NCI-H2227 (cell line): ENCODE measurements at regions not wholly inside any gene's neighbourhood (a gene's known extent, or its start where the extent isn't known, plus 50 kb on each side); places are given as distances from the start of the nearest gene placed in this dataset.

Source experiments
- DNase-seq: peaks from one replicate; lab custom pipeline; 2025; ENCODE audit not compliant: unreplicated experiment; lab: John Stamatoyannopoulos, UW

DNA sequence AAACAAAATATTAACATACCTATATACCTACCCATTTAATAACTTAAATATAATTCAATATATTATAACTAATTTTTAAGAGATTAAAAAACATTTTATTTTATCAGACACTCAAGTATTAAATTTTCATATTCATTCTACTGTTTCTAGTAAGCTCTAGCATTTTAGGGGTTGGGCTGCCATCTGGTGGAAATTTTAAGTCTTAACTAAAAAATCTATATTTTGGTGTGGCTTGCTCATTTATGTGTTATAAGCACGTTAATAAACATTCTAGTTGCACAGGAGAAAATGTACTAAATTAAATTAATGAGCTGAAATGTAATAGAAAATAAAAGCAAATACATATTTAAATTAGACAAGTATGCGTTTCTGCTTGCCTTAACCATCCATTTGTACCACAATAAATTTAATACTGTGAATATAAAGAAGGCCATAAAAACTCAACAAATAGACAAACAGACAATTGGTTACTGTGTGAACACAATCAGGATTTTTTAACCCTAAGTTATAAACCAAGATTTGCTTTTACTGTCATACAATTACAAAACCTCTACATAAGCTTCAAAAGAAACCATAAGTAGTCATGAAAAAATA, 1728.3 kb upstream of the CDH9 start:
- no peak for DNase-seq

DNA sequence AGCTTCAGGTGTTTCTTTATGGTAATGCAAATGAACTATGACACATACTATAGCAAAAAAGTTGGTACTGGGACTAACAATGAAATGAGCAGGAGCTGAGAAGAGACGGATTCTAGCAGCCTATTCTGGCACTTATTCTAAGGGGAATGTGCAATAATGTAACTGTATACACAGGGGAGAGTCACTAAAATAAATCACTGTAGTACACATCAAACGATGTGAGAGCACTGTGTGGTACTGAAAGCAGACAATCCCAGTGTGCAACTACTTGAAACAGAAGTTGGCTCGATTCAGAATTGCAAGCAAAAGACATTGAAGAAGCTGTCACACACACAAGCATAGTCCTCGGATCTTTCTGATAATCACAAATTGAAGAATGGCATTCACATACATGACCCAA, 1713.0 kb upstream of the CDH9 start:
- no peak for DNase-seq

DNA sequence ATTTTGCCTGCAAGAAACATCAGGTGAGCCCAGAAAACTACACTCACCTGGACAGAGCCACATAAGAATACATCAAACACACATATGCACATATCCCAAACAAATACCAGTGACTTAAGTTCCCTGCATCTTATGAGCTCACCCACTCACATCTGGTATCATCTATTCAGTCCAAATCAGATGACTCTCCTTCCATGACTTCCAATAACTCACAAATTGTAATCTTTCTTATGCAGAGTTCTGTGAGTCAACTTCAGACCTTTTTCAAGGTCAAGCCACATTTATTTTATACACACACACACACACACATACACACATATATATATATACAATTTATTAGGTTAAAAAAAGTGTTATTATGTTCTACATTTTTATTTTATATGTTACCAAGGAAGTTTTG, 1711.9 kb upstream of the CDH9 start:
- no peak for DNase-seq

DNA sequence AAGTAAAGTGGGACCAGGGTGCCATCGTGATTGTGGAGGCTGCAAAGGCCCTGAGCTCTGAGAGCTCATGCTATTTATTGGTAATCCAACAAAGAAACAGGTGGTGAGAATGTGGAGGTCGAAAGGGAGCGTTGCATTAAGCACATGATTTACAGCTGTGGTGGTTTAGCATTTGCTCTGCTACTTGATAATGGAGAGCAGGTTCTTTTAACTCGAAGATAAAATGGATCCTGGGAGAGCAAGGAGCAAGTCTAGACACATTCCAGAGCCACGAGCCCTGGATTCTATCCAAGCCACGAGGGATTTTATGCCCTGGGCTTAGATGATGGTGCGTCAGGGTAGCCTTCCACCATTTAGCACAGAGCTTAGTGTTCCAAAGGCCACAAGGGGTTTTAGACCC, 1710.1 kb upstream of the CDH9 start:
- DNase-seq = no peak

DNA sequence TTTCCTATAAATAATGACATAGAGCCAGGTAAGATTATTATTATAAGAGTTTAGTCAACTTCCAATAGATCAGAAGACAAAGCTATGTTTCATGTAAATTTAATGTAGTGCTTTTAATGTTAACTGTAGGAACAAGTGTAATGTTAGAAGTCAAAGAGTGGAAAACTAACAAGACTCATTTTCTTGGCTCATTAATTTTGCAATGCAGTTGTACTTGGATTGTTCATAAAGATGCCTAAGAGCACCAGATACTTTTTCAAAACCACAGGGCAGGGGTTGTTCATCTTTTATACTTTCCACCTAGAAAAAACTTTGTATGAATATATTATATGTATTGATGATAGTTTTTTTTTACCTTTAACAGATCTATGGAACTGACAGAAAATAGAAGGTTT, 1705.3 kb upstream of the CDH9 start:
- DNase-seq = no peak

DNA sequence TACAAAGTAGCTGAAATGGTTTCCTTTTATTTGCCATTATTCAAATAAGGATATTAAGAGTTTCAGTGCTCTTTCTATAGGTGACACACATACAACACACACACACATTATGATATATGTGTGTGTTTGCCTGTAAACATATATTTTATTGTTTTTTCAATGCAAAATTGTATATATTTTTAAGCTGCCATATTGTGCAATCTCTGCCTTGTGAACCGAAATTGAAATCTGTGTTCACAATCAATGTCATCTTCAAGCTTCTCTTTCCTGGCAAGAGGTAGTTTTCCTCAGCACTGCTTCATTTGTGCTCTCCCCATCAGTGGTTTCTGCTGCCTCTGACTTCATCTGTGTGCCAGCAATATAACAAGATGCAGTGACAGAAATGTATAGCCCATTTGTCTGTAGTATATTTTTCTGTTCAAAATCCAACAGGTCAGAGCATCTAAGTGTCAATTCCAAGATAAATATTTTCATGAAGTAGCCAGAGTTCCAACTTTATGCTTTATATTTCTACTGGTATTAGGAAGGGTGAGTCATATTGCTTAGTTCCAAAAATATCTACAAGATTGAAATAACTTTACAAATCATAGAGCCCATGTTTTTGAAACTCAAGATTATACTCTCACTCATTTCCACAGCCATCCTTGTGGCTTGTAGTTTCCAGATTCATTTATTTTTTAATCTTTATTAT, 1704.8 kb upstream of the CDH9 start:
- no peak for DNase-seq

DNA sequence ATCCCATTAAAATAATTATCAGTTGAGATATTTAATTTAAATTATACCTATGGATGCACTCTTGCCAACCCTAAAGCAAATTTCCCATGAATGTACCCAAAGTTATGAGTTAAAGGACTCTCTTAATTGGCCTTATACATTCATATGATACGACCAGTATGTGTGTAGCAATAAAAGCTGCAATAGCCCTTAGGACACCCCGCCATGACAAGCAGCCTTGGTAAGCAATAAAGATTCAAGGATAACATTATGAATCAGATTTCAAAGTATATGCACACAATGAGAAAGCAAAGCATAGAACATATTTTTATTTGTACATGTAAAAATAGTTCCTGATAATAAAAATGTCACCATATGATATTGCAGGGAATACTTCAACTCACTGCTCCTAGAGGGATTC, 1699.3 kb upstream of the CDH9 start:
- DNase-seq = no peak

DNA sequence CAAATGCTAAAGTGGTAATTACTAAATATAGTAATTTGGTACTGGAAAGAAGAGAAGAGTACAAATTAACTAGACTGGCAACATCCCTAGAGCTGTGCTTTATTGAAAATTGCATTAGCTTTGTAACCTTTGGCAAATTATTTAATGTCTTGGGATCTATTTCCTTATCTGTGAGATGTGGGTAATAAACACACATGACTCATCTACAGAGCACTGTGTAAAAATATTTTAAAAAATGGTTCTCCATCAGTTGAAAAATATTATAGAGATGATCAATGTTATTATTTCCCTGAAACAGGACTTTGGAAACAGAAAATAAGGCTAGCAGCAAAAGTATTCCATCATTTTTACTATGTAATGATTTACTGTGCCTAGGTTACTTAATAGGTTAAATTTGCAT, 1698.8 kb upstream of the CDH9 start:
- DNase-seq = no peak

DNA sequence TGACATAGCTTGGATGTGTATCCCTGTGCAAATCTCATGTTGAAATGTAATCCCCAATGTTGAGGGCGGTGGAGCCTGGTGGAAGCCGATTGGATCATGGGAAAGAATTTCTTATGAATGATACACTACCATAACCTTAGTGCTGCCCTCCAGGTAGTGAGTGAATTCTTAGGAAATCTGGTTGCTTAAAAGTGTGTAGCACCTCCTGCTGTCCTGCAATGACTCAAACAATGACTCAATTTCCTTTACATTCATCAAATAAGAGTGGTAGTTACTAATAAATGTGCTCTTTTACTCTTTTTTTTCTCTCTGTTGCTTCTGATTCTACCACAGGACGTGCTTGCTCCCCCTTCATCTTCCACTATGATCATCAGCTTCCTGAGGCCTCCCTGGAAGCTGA, 1696.0 kb upstream of the CDH9 start:
- no peak for DNase-seq

DNA sequence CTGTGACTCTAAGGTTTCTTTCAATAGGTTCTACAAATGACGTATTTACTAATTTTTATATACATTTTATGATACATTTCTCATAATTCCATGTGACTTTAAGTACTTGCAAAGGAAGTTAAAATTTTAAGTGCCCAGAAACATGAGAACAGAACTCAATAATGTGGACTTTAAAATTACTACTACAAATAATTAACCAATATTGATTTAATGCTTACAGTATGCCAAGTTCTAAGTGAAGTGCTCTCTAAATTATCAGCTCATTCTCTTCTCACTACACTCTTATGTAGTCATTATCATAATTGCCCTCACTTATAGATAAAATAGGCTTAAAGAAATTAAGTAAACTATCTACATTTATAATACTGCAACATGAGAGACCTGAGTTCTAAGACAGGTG, 1690.7 kb upstream of the CDH9 start:
- no peak for DNase-seq

DNA sequence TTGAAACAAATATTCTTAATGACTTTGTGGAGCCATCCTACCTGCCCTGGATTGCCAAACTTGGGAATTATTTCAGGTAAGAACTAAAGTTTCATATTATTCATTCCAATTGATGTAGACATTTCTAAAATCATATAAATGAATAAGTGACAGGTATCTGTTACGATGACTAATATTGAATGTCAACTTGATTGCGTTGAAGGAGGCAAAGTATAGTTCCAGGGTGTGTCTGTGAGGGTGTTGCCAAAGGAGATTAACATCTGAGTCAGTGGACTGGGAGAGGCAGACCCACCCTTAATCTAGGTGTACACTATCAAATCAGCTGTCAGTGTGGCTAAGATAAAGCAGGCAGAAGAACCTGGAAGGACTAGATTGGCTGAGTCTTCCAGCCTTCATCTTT, 1688.4 kb upstream of the CDH9 start:
- no peak for DNase-seq

DNA sequence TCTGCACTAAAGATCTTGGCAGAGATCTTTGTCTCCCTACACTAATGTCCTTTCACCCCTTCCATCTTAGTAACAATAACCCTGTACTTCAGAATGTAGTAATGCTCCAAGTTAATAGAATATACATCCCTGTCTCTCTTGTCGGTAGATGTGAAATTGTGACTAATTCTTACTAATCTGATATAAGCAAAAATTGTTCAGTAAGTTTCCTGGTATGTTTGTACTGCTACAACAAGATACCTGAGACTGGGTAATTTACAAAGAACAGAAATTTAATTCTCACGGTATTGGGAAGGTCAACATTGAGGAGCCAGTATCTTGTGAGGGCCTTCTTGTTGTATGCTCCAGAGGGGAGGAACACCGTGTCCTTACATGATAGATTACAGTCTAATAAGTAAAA, 1686.6 kb upstream of the CDH9 start:
- no peak for DNase-seq

DNA sequence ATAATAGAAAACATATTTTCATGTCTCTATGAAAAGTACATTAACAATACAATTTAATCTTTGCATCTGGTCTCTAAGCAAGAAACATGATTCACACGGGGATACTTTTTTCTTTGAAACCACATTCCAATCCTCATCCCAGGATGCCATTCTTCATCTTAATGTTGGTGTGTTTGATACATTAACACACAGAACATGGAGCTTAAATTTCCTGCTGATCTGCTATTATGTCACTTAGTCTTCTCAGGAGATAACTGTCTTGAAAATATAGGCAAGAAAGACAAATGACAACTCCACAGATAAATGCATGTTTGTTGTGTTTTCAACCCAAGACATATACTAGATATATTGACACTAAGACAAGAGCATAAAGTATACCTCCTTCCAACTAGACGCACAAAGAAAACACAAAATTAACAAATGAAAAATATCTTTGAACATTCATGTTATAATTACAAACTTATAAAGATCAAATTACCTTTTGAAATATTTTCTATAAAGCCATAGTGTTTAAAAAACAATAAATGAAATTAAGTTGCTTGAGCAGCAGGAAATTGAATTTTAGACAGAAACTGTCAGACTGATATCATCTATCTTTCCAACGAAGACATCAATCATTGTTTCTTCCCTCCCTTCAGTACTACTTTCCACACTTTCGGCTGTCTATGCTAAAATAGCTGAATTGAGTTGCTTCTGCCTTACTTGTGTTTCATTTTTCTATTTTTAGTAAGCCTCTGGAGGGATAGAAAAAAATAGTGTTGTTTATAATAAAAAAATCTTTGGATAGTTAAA, 1676.7 kb upstream of the CDH9 start:
- DNase-seq = no peak

DNA sequence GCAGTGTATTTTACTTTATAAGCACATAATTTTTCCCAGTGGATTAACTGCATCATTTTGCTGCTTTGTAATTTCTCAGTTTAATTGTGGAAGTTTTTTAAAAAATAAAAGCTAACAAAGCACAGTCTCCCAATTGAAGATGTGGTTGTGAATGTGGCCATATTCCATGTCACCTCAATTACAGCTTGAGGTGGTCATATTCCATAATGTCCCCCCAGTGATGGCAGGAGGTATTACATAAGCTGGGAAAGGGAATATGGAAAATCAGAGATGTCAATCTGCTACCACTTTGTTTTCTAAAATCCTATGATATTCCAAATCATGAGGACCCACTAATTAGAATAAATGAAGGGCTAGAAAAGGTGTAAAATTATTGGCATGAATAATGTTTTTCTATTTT, 1672.0 kb upstream of the CDH9 start:
- no peak for DNase-seq

DNA sequence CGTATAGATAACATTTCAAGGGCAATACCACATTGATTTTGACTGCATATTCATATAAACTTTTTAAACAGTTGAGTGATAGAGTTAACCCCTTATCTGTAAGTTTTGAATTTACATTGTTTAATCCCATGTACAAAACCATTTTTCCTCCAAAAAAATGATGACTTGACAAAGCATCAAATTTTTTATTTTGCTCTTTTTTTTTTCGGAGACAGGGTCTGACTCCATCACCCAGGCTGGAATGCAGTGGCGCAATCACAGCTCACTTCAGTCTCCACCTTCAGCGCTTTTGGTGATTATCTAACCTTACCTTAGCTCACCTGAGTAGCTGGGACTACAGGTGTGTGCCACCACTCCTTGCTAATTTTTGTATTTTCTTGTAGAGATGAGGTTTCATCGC, 1670.1 kb upstream of the CDH9 start:
- no peak for DNase-seq

DNA sequence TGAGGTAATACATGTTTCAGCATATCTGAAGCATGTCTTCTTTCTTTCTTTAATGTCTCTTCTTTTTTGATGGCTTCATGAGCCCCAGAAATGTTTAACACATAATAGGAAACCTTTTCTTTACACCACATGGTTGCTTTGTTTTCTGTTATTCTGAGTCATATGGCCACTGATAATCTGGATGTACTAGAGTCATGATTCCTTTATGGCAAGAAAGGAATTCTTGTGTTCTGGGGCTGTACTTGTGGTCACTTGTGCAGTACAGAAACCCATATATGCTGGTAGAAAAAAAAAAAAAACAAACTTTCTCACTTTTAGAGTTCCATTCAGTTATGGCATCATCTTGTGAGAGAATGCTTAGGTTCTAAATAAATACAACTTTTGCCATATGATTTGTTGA, 1669.3 kb upstream of the CDH9 start:
- no peak for DNase-seq

DNA sequence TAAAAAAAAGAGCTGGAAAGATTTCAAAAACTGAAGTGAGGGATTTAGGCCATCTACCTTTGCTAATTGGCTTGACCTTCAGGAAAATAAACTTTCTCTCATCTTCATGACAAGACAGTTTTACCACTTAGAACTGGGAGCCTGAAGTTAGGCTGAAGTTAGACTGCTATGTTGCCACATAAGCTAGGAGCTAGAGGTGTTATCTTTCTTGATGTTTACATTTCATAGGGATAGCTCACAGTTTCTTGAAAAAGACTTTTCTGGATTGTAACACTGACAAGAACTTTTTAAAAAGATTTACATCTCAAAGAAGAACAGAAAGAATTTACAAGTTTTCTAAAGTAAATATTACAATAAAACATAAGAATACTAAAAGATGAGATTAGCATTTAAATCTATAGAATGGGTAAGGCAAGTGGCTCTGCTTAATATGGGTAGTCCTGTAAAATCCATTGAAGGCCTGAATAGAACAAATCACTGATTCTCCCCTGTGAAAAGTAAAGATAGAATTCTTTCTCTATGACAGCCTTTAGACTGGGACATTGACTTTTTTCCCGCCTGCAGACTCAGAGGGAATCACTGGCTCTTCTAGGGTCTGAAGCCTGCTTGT, 1665.4 kb upstream of the CDH9 start:
- DNase-seq = no peak

DNA sequence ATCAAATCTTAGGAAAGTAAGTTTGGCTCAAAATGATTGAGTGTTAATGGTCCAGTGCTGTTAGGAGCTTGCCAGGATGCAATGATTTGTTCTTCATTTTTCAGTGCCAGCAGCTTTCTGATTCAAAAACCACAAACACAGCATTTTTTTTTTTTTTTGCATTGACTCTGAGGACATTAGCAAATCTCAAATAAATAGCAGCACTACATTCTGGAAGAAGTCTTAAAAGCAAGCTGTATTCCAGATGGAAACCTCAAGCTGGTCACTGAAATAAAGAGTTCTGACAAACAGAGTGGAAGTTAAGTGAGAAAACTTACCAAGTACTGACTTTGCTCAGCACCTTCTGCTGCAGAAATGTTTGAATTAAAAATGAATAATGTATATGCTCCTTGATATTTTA, 1653.1 kb upstream of the CDH9 start:
- no peak for DNase-seq

DNA sequence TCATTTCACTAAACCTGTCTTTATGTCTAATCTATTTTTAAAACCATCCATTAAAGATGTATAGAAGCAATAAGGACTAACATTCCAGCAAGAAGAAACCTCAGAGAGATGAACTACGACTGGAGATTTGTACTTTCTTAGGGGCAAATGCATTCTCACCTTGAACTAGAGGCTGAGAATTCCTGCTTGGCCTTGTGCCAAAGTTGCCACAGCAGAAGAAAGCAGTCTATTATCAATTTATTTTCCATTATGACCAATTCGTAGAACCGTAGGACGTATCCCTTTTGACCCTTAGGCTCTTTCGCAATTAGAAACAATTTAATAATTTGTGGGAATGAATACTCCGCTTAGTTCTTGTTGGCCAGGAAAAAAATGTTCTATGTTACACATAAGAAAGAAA, 1647.4 kb upstream of the CDH9 start:
- no peak for DNase-seq

DNA sequence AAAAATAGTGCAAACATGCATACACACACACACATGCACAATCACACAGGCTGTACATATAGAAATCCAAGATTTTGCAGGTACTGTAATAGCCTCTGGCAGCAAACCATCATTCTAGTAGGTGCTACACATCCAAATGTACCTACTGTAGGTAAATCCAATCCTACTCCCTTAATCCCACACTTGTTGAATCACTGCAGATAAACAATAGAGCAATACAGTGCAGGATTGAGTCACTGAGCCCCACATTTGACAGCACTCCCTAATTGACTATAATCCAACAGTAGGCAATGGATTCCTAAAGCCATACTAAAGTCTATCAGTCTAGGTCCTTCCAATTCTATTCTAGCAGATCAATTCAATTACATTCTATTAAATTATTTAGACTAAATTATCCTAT, 1640.5 kb upstream of the CDH9 start:
- DNase-seq = no peak

DNA sequence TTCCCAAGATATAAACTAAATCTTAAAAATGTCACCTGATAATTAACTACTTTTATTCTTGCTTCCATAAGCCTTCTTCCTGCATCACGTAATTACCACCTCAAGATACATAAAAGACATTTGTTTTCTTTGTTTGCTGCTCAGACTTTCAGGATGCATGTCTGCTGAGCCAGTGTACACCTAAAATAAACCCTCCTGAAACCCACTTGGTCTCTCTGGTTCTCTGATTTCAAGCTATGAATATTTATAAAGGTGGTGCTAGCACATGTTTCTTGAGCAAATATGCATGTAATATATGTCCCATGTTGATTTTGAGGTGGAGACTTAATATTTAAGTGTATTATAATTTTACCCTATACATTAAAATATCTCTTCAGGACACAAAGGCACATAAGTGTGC, 1627.7 kb upstream of the CDH9 start:
- no peak for DNase-seq

DNA sequence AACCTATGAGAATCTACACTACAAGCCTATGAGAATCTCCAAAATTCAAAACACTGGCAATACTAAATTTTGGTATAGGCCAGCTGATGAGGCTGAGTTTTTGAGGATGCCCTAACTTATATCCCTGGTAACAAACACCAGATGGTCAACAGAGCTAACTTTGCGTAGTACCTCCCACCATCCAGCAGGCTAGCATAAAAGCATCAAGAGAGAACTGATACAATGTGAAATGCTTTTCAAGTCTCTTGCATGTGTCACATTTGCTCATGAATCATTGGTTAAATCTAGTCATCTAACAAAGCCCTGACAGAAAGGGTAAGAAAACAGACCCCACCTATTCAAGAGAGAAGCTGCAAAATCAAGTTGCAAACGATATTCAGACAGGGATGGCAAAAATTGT, 1609.7 kb upstream of the CDH9 start:
- no peak for DNase-seq
